ENCODE measurements at regions not wholly inside any gene's neighbourhood (a gene's known extent, or its start where the extent isn't known, plus 50 kb on each side); places are given as distances from the start of the nearest gene placed in this dataset.

DNA sequence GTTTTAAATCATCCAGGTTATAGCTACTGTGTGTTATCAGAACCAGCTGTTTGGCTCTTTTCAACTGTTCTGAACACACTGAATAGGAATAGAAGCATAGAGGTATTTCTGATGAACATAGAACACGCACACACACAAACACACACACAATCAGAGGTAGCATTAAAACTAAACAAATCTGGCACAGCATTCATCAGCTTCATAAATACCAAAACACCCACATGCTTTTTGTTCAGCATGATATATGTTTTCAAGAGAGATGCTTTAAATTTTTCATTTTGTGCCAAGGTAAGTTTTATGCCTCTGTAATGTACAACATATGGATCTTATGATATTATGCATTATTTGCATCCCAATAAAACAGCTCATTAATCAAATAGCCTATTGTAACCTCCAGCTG, 208.6 kb downstream of the GALC start:
- no peak for TF ChIP-seq MYC (IDR thresholded peaks at IDR 0.05; ENCODE audit: low read depth, low read length)
- no peak for TF ChIP-seq POLR2A (IDR thresholded peaks at IDR 0.05; ENCODE audit: extremely low read depth, insufficient read length)

All from NB4 (cell line).